22Rv1 (cell line): ENCODE measurements at regions not wholly inside any gene's neighbourhood (a gene's known extent, or its start where the extent isn't known, plus 50 kb on each side); places are given as distances from the start of the nearest gene placed in this dataset.

Experiments used
- ZFX ChIP-seq: fragments of 450-650 bp; IDR thresholded peaks from 2 replicates; pipeline ENCODE4 v1.6.1; 2017; ENCODE audit warnings: antibody characterized with exemption, borderline replicate concordance
- TF ChIP-seq, protein P1 (sequence below): fragments of 450-650 bp; IDR thresholded peaks from 2 replicates; pipeline ENCODE4 v1.5.1; 2017; ENCODE audit warnings: mild to moderate bottlenecking

DNA sequence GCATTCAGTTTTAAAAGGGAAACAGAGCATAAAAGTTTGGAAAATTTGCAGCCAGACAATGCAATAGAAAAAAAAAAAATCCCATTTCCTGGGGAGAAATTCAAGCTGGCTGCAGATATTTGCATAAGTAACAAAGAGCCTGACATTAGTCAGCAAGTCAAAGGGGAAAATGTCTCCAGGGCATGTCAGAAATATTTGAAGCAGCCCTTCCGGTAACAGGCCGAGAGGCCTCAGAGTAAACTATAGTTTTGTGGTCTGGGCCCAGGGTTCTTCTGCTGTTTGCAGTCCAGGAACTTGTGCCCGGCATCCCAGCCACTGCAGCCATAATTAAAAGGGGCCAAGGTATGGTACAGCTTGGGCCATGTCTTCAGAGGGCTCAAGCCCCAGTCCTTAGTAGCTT is 411.6 kb upstream of the BCHE start:
- TF ChIP-seq, protein P1, sequence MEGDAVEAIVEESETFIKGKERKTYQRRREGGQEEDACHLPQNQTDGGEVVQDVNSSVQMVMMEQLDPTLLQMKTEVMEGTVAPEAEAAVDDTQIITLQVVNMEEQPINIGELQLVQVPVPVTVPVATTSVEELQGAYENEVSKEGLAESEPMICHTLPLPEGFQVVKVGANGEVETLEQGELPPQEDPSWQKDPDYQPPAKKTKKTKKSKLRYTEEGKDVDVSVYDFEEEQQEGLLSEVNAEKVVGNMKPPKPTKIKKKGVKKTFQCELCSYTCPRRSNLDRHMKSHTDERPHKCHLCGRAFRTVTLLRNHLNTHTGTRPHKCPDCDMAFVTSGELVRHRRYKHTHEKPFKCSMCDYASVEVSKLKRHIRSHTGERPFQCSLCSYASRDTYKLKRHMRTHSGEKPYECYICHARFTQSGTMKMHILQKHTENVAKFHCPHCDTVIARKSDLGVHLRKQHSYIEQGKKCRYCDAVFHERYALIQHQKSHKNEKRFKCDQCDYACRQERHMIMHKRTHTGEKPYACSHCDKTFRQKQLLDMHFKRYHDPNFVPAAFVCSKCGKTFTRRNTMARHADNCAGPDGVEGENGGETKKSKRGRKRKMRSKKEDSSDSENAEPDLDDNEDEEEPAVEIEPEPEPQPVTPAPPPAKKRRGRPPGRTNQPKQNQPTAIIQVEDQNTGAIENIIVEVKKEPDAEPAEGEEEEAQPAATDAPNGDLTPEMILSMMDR: no peak
- no peak for TF ChIP-seq ZFX
